Suppressor macrophage treated with lipopolysaccharide for 4 hours (primary cell): ENCODE measurements at regions not wholly inside any gene's neighbourhood (a gene's known extent, or its start where the extent isn't known, plus 50 kb on each side); places are given as distances from the start of the nearest gene placed in this dataset.

Source experiments
- DNase-seq: peaks from one replicate; pipeline ENCODE4 v3.0.0-alpha.2; 2020

DNA sequence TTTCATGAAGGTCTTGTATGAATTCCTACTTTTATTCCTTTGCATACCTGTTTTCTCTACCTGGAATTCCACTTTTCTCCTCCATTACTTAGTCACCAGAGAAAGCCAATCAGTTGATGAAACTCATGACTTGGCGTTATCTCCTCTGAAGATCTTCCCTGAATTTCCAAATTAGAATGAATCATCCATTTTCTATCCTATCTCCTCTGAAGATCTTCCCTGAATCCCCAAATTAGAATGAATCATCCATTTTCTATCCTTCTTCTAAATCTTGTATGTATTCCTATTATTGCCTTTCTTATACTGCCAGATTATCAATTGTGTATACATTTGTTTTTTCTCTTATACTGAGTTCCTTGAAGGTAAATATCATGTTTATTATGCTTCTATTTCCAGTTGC lies 440.4 kb downstream of the CCDC85A start:
- DNase-seq: no peak

DNA sequence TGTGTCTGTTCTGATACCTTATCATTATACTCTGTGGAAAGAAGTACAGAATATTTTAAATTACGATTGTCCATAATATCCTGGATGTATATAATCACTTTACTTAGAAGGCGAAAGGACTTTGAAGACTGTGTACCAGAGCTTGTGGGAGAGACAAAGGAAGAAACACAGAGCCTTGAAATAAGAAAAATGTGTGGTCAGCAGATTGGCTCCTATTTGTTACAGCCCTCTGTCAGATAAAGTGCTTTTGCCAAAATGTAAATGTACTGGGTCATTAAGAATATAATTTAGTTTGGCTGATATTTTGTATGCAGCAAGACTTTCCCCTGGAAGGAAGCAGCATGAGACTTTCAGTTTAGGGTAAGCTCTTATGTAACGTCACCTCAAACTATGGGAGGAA lies 443.1 kb downstream of the CCDC85A start:
- no peak for DNase-seq

DNA sequence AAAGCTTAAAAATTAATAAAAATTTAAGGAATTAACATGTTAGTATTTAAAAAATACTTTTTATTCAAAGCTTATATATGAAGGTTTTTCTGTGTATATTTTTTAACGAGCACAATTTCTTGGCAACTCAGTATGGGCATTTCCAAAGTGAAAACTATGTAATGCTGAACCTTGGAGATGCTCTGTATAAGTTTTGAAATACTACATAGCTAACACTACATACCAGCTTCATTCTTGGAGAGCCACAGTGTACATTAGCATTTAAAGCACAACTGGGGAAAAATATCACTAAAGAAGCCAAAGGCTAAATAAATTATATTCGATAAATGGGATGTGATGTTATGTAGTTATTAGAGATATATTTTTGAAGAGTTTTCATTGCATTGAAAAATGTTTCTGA lies 446.5 kb downstream of the CCDC85A start:
- DNase-seq: no peak

DNA sequence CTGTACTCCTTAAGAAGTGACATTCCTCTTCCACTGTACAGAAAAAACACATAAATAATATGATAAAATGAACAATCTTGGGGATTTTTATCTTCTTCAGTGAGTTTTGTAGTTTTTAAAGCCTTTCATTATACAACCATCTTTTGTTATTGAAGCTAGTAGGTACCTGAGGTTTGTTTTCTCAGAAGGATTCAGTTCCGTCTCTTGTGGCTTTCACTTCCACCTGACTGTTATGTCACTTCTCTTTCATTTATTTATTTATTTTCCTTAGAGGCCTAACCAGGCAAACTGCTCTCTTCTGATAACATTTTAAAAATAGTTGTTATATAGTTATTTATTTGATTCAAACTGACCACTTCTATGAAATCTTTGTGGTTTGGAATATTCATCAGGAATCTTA lies 464.2 kb downstream of the CCDC85A start:
- no peak for DNase-seq

DNA sequence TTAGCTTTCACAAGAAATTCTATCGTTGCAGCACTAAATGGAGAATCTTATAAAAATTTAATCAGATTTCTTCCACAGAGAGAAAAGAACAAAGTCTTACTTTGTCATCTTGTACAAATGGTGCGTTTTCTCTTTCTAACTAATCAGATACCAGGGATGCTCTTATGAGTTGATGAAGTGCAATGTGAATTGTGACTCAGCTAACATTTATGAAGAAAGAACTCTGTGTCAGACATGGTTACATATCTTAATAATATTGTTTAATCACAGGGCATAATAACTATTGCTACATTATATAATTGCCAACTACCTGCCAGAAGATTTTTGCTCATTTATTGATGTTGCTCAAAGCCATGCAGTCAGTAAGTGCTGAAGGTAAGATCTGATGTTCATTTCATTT lies 465.0 kb downstream of the CCDC85A start:
- no peak for DNase-seq

DNA sequence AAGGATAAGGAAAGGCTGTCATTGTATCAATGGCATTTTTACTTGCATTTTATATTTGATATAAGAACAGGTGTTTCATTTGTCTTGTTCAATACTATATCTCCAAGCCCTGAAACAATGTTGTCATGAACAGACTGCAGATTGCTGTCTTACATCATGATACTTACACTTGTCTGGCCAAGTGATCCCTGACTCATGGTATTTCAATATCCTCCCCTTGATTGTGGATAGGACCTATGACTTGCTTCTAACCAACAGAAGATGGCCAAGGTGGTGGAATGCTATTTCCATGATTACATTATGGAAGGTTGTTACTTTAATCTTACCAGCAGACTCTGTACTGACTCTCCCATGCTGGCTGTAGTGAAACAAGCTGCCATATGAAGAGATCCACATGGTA lies 471.1 kb downstream of the CCDC85A start:
- DNase-seq: no peak

DNA sequence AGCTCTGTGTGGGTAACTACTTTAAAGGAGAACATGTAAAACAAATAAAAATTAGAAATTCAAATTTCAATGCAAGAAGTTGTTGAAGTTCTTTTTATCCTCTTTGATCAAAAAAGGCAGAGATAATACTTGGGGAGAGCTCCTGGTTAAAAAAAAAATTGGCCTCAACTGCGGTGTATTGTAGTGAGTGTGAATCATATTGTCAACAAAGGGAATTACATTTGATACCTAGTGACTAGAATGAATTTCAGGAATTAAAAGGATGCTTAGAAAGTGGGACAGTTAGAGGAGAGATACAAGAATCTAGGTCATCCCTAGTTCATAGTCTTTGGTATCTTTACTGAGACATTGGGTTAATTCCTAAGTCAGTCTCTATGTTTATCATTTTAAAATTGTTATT lies 473.0 kb downstream of the CCDC85A start:
- DNase-seq: no peak

DNA sequence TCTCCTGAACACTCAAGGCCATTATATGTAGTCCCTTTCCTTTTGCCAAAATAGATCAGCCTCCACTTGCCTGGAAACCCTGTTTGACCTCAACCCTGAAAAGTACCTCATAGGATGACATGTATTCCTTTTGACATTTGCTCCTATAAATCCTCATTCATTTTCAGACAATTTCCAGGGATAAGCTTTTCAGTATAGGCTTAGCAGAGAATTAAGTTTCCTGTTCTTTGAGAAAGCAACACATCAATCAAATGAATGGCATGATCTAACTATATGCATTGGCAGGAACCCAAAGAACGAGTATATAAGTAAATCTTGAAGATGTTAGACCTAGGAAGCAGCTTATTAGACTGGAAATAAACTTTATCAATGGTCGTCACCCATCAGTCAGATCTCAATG lies 483.0 kb downstream of the CCDC85A start:
- no peak for DNase-seq

DNA sequence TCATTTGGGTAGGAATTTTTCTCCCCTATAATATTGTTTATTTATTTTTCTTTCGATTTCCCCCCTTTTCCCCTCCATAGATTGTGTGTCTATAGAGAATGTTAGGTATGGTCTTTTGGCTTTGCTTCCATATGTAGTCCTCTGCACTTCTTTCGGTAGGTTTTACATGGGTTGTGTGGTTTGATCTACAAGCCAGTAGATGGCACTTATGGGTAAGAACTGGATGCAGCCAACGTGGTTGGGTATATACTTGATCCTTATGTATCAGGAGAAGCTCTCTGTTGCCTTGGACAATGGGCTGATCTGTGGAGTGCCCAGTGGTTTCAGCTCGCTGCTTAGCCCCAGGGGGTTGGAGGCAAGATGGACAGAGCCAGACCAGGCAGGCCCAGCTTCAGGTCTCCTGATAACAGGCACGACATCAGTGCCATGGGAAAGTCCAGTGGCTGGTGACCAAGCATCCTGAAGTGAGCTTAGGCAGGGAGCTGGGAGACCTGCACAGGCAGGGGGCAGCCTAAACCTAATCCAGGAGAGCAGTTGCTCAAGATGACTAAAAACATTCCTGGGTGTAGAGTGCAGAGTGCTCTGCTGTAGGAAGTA lies 488.3 kb downstream of the CCDC85A start:
- DNase-seq: no peak

DNA sequence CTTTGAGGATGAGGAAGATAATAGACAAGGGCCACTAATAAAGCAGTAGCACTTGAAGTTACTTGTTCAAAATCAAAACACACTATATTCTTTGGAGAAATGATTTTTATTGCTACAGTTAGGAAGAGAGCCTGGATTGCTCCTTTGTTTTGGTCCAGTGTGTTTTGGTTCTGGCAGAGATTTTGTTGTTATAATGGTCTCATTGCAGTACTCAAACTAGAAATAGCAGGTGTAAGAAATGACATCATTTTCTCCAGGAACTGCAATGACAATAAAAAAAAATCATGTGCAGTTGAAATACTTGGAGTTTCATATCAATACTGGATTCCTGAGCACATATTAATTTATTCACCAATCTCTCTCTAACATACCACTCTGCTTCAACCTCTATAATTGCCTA lies 490.3 kb downstream of the CCDC85A start:
- DNase-seq: no peak

DNA sequence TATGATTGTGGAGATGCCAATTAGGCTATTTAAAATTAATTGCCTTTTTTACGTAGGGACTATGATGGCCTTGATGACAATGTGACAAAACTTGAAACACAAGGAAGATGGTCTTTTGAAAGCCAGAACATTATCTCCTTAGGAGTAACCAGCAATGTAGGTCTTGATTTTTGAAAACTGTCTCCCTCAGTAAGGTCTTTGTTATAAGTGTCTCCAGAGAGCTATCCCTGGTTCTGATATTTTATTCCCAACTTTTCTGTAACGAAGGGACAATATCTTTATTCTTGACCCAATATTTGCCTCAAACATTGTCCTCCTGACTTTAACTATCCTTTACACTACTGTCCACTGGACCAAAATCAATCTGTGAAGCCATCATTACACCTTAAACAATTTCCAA lies 493.2 kb downstream of the CCDC85A start:
- no peak for DNase-seq

DNA sequence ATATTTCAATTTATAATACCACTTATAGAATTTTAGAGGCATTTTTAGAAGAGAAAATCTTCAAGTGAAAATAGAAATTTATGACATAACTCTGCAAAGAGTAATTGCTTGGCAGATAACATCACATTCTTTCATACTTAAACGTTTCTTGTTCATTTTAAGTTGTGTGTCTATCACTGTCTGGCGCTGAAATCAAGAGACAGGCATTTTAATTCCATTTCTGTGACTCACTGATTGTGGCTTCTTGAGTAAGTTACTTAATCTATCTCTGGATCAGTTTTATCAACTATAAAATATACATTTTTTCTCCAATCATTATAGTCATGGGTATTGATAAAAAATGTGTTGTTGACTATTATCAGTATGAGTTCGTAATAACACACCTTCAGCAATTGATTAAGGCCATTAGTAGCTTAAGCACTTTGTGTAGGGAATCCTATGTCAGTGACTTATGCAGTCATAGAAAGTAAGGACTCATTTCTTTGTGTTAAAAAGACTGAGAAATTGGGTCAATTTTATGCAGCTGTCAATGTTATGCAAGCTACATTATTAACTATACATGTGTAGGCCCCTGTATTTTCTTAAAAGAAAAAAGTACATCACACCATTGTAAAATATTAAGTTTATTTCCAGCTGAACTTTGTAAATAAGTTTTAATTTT lies 497.3 kb downstream of the CCDC85A start:
- DNase-seq: no peak

DNA sequence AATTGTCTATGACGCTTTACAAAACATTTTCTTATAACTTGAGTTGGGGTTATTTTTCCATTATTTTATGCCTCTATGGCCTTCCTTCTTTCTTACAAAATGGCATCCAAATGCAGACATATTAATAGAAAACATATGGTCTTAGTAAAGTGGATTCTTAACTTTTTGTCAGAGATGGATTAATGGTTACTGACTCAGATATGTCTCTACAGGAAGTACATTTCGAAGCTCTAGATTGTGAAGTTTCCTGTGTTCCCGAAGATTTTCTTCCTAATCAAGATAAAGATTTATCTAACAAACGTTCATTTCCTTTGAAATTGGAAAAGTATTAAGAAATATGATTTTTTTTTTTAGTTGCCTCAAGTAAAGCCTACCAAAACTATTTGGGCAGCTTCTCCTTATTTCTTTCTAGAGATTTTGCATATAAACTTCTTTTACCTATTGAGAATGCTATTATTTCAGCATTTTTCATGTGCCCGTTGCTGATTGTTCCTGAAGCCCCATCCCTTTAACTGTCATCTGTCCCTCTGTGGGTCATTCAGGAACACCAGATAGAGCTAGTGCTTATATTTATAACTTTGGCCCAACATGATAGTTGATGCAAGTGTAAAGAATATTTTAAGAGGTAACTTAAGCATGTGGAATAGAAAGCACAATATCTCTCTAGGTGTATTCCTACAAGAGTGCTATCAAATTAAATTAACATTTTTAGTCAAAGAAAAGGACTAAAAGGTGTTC lies 498.0 kb downstream of the CCDC85A start:
- DNase-seq: no peak

DNA sequence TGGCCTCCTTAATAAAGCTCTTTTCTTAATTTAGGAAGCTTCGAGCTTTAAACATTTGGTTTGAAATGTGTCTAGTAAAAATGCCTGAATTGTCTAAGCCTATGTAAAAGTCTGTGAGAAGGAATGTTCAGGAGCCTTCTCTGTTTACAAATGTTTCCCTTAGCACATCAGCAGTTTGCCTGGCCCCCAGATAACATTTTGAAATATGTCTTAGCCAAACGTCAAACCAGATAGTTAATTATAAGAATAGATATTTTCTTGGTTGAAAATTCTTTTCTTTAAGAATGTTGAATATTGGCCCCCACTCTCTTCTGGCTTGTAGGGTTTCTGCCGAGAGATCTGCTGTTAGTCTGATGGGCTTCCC lies 498.6 kb downstream of the CCDC85A start:
- DNase-seq: no peak

DNA sequence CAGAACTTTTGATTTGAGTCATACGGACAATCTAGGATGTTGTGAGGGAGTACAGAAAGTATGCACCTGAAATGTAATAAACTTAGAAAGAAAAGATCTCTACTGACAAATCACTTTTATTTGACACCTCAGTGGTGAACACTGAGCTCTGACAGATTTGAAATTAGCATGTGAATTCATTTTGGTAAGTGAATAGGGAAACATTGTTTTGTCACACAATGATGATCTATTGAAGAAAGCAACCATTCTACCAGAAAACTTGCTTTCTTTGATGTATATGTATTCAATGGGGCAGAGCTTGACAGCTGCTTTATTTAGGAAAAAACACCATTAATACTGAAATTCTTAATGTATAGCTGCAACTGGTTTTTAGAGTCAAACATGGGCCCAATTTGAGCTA lies 500.5 kb downstream of the CCDC85A start:
- no peak for DNase-seq

DNA sequence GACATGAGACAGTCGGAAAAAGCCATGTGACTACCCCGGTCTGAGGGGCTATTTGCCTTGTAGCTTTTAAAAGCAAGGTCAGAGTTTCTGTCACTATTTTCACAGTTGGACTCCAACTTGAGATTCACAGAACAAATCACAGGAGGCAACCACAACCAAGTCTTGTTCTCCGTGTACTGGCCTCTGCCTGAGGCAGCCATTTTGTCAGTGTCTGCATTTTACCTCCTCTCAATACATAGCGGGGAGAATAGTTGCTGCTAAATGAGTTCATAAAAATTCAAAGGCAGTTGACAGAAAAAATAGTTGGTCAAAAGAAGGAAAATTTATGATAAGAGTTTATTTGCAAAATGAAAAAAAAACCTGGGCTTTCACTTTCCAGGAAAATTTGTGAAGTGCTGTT lies 501.4 kb downstream of the CCDC85A start:
- no peak for DNase-seq

DNA sequence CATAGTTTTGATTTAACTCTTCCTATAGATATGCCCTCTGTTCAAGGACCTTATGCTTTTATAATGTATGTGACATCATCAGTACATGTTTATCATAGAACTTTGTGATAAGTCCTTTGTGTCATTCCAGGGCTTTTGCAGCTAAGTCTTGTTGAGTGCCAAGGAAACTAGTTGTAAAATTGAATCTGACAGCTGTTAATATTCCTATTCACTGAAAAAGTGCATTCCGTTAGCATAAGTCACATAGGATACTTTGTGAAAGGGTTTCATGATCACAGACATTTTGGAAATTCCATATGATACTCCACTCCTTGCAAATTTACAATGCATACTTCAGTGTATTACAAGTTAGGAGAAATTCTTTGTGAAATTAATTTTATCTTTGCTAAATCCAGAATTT lies 503.4 kb downstream of the CCDC85A start:
- no peak for DNase-seq

DNA sequence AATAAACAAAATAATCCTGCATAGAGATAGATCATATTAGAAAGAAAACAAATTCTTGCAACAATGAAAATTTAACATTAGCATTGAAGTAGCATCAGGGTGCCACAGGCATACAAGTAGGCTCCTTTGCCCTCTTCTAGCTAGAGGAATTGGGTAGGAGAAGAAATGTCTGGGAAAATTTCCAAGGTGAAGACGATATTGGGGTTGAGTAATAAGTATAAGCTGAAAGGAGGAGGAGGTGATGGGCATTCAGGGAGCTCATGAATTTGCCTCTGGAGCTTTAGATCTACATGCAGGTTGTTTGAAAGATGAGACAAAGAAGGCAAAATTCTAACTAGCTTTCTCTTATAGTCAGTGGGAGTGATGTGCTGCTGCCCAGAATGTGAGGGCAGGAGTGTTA lies 504.9 kb downstream of the CCDC85A start:
- no peak for DNase-seq

DNA sequence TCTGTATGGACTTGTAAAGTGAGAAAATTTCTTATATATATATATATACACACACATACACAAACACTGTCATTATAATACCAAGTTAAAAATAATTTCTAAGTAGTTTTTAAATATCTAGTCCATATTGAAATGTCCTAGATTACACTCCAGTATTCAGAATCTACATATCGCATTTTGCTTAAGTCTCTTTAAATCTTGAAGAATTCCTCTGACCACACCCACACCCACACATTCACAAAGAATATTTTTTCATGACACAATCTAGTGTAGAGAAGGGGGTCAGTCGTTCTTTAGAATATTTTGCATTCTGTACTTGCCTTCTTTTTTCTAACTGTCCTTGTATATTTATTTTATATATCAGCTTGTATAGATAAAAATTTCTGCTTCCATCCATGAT lies 509.7 kb downstream of the CCDC85A start:
- DNase-seq: no peak

DNA sequence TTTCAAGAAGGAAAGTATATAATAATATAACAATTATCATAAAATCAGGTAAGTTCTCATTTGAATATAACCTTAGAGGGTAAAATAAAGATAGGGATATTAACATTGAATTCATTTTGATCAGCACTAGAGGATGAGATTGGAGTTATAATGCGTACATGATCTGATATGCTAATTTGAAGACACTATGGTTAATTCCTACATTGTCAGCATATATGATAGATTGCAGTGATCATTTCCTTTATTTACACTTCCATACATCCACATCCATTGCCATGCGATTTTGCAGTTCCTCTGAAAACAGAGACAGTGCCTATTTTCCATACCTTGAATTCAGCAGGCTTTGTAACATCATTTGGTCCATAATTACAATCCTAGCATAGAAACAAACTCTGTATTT lies 519.2 kb downstream of the CCDC85A start:
- DNase-seq: no peak

DNA sequence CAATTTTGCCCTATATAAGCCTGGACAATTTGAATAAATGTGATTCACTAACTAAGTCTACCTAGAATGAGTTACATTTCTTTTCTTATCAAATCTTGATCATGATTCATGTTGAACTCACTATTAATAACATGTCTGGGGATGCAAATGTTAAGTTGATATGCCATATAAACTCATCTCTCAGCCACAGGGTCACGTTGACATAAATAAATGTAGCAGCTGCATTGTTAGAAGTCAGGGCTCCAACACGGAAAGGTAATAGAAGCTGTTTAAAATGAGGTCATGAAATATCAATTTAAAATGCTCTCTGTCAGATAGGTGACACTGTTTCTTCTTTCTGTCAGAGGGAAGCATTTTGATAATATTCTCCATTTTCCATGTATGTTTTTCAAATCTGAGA lies 521.9 kb downstream of the CCDC85A start:
- no peak for DNase-seq

DNA sequence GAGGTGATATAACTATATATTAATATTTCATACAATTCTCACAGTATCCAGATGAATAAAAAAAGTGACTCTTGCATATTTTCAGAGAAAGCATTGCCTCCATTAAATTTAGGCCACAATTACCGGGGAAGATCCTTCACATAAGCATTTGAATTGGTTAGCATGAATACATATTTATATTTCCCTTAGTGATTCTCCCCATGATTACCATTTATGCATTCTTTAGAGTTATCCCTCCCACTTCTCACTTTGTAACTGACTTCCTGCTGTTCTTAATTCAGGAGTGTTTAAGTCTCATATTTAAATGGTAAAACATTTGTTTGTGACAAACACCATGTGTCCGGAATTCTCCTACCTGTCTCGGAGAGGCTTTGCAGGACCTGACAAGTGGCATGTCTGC lies 523.4 kb downstream of the CCDC85A start:
- no peak for DNase-seq

DNA sequence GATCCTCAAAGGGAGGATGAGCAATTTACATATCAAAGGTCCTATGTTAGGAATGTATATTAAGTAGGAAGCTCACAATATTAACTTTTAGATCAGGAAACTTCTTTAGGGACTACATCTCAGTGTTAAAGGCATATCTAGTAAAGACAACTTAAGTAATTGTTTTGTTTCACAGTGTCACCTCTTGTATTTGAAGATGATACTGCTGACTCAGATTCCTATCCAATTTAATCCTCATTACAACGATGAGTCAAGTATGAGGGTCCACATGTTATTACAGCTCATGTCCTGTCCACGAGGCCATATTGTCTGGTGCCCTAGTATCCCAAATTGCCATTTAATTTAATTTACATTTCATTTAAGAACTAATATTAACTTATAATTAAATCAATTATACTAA lies 523.9 kb downstream of the CCDC85A start:
- no peak for DNase-seq

DNA sequence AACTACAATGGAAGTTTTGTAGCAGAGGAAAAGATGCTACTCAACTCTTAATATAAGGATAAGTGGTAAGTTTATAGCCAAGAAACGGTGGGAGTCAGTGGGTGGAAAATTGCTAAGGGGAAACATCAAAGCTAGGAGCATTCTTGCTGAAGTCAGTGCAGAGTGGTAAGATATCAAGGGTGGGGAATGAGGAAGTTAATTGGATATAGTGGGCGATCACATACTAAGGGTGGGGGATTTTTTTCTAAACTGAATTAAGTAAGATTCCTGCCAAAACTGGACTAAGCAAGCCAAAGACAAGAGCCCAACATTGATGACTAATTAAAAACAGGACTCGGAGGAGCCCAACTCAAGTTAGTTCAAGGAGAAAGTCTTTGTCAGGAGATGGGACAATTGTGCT lies 525.4 kb downstream of the CCDC85A start:
- DNase-seq: no peak

DNA sequence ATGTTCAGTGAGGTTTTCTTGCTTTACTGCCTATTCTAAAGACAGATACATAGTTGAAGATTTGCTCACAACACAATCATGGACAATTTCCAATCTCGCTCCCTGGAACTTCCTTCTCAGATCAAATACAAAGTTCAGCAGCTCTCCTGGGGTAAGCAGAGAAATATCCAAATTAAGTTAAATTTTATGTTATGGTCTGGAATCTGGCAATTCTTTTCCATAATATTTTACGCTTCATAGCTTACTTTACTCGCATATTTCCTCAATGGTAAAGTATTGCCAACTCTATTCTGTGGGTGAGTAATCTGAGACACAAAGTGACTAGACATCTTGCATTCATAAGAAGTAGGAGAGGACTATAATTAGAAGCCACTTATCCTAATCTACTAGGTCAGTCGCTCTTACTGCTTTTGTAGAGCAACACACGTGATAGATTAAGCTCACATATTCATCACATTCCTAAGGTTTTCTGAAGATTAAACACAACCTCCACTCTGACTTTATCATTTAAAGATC lies 529.4 kb downstream of the CCDC85A start:
- DNase-seq: no peak
